ENCODE measurements at regions not wholly inside any gene's neighbourhood (a gene's known extent, or its start where the extent isn't known, plus 50 kb on each side); places are given as distances from the start of the nearest gene placed in this dataset.
"Not testable (repeated sequence)": the region's sequence is repeated elsewhere in the genome, so short reads cannot be mapped to it uniquely, and the experiment has no call there.

DNA sequence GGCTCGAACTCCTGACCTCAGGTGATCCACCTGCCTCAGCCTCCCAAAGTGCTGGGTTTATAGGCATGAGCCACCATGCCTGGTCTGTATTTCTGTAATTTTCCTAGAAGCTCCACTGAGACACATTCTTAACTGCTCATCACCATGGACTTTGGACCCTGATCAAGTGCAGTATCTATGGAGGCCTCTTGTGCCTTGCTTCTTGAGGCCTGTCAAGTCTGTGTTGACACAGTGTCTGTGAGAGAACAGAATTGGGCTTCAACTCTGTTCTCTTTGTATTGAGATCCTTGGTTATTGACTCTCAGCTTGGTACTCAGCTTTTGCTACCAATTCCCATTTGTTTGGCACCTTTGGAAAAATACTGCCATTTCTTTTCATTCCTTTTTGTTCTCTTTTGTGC, 188.0 kb downstream of the SPATA31A6 start:
- not testable (repeated sequence) for H3K27ac ChIP-seq

- not testable (repeated sequence) for H3K27ac ChIP-seq
These were observed 194.3 kb downstream of the SPATA31A6 start for GRCh38 chr9:42377530-42378417.

DNA sequence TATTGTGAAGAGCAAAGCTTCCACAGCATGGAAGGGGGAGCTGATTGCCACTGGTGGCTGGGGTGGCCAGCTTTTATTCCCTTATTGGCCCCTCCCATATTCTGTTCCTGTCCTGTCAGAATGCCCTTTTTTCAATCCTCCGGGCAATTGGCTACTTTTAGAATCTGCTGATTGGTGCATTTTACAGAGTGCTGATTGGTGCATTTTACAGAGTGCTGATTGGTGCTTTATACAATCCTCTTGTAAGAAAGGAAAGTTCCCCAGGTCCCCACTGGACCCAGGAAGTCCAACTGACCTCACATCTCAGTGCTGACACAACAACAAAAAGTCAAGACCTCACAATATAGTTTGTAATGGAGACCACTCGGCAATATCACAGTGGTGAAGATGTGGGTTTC, 195.0 kb downstream of the SPATA31A6 start:
- TF ChIP-seq, protein P1, sequence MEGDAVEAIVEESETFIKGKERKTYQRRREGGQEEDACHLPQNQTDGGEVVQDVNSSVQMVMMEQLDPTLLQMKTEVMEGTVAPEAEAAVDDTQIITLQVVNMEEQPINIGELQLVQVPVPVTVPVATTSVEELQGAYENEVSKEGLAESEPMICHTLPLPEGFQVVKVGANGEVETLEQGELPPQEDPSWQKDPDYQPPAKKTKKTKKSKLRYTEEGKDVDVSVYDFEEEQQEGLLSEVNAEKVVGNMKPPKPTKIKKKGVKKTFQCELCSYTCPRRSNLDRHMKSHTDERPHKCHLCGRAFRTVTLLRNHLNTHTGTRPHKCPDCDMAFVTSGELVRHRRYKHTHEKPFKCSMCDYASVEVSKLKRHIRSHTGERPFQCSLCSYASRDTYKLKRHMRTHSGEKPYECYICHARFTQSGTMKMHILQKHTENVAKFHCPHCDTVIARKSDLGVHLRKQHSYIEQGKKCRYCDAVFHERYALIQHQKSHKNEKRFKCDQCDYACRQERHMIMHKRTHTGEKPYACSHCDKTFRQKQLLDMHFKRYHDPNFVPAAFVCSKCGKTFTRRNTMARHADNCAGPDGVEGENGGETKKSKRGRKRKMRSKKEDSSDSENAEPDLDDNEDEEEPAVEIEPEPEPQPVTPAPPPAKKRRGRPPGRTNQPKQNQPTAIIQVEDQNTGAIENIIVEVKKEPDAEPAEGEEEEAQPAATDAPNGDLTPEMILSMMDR (IDR thresholded peaks at IDR 0.05) = no peak
- no peak for TF ChIP-seq ZFX (IDR thresholded peaks at IDR 0.05; ENCODE audit: borderline replicate concordance)
- no peak overlapping the region for H3K27ac ChIP-seq

- H3K27ac ChIP-seq = not testable (repeated sequence)
These were observed 196.1 kb downstream of the SPATA31A6 start for GRCh38 chr9:42379602-42380001.

- not testable (repeated sequence) for H3K27ac ChIP-seq
These were observed 201.1 kb downstream of the SPATA31A6 start for GRCh38 chr9:42384585-42384984.

DNA sequence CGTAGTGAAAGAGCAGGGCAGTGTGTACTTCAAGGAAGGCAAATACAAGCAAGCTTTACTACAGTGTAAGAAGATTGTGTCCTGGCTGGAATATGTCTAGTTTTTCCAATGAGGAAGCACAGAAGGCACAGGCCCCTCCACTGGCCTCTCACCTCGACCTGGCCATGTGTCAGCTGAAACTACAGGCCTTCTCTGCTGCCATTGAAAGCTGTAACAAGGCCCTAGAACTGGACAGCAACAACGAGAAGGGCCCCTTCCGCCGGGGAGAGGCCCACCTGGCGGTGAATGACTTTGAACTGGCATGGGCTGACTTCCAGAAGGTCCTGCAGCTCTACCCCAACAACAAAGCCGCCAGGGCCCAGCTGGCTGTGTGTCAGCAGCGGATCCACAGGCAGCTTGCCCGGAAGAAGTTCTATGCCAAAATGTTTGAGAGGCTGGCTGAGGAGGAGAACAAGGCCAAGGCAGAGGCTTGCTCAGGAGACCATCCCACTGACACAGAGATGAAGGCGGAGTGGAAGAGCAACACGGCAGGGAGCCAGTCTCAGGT, 202.2 kb downstream of the SPATA31A6 start:
- not testable (repeated sequence) for H3K27ac ChIP-seq

- no peak overlapping the region for H3K27ac ChIP-seq
- TF ChIP-seq, protein P1 (IDR thresholded peaks at IDR 0.05) = no peak
- TF ChIP-seq ZFX (IDR thresholded peaks at IDR 0.05; ENCODE audit: borderline replicate concordance) = no peak
These were observed 203.0 kb downstream of the SPATA31A6 start for GRCh38 chr9:42386477-42386876.

- no peak overlapping the region for H3K27ac ChIP-seq
- TF ChIP-seq ZFX (IDR thresholded peaks at IDR 0.05; ENCODE audit: borderline replicate concordance) = no peak
- TF ChIP-seq, protein P1 (IDR thresholded peaks at IDR 0.05) = no peak; the same call in 1 of the 2 replicates
These were observed 204.8 kb downstream of the SPATA31A6 start for GRCh38 chr9:42388146-42388690.

DNA sequence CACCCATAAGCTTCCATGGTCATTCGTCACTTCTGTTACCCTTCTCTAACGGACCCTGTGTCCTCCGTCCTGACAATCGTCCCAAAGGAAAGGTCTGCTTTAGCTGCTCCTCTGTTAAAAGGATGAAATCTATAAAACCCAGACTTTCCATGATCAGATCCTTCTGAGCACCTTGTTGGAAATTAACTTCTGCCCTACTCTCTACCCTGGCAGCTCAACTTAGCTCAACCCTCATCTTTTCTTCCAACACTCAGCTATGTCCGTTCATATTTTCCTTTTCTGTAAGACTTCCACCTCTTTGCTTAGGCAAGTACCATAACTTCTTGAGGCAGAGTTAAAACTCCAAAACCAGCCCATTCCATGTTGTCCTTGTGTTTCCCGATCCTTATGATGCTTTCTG, 205.4 kb downstream of the SPATA31A6 start:
- H3K27ac ChIP-seq = no peak overlapping the region
- TF ChIP-seq ZFX (IDR thresholded peaks at IDR 0.05; ENCODE audit: borderline replicate concordance) = no peak
- TF ChIP-seq, protein P1 (IDR thresholded peaks at IDR 0.05) = no peak

DNA sequence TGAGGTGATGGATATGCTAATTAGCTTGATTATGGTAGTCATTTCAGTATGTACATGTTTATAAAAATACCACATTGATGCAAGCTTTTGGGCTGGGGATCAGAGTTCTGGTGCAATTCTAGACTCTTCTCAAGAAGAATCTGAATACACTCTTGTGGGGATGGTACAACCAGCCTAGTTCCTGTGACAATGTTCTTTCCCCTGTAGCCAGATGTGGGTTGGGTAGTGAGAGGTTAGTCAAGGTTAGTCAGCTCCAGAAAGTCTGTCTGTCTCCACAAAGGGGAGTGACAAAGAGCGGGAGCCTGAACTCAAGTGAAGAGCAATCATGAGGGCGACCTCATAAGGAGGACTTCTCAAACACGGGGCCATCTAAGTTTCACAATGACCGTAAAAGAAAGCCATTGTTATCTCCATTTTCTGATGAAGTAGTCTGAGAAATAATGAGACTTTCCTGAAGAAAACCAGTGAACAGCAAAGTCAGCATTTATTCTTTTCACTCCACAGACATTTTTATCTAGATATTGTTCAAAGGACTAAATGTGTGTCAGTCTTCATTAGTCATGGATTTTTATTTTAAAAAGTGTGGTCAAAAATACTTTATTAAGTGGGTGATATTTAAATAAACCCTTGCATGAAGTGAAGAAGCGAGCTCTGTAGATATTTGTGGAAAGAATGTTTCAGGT, 209.5 kb downstream of the SPATA31A6 start:
- not testable (repeated sequence) for H3K27ac ChIP-seq

All from 22Rv1 (cell line).